ENCODE measurements at regions not wholly inside any gene's neighbourhood (a gene's known extent, or its start where the extent isn't known, plus 50 kb on each side); places are given as distances from the start of the nearest gene placed in this dataset.

DNA sequence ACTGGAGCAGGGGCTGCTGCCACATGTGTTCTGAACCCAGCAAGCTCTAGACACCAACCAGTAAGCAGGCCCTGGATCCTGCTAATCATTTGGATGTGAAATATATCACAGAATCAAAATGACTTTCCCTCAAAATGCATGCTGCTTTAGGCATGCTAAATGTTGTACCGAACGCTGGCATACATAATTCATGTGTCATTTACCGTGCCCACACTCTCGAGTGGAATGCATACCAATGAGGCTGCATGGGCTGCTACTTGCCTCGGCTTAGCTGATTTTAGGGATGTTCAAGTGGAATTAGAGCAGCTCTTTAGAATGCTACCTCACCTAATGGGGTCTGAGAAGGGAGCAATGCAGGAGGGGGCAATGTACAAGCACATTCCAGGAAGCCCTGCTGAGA, 509.6 kb upstream of the RAB6C start:
- CTCF ChIA-PET (ENCODE audit: low intra/inter-chr PET ratio), result no interaction called here
- H3K79me2 ChIP-seq (ENCODE audit: control insufficient read depth, insufficient read depth, low read length), result no peaks in the 10 kb centered on the region
- H4K20me1 ChIP-seq (replicated peaks; ENCODE audit: control insufficient read depth, insufficient read depth, low read length), result no peaks in the 10 kb centered on the region
- ATAC-seq, result no peak
- intact Hi-C loops (cut with micrococcal nuclease), result no loop called here
- no peak overlapping the region for H2AFZ ChIP-seq (ENCODE audit: low read depth, low read length)
- in situ Hi-C loops (cut with MboI), result no loop called here
- no peak overlapping the region for H3K27ac ChIP-seq (ENCODE audit: extremely low read depth, low read depth, low read length)
- H3K9me3 ChIP-seq (replicated peaks; ENCODE audit: control insufficient read depth, insufficient read depth, low read depth, low read length), result no peaks in the 10 kb centered on the region
- 0% methylated on average over 5 of the region's 5 CpGs for WGBS (ENCODE audit: insufficient coverage, low coverage, missing lambda C conversion rate)
- no peak overlapping the region for H3K4me3 ChIP-seq
- no peaks in the 10 kb centered on the region for H3K9me1 ChIP-seq (ENCODE audit: control insufficient read depth, insufficient read depth, low read length)
- POLR2A ChIA-PET, result no interaction called here
- TF ChIP-seq ZNF274 (IDR thresholded peaks at IDR 0.05; ENCODE audit: borderline replicate concordance, low read depth, low read length) (no peak), ZNF146 (CRISPR knock-in tag; IDR thresholded peaks at IDR 0.05; ENCODE audit: unreplicated experiment) (no peak)
- no peaks in the 10 kb centered on the region for H3K36me3 ChIP-seq (ENCODE audit: control insufficient read depth, insufficient read depth, low read length)
- no peak for DNase-seq (ENCODE audit: extremely low read depth in 1 of 4, low spot score in 3 of 4)
- no peak overlapping the region for H3K4me2 ChIP-seq (ENCODE audit: insufficient read depth, low read length)
- FAIRE-seq, result no peak
- no peak overlapping the region for H3K9ac ChIP-seq (ENCODE audit: insufficient read depth in 1 of 2, low read depth in 2 of 2, low read length in 2 of 2)
- H3K27me3 ChIP-seq (ENCODE audit: control insufficient read depth in 2 of 2, insufficient read depth in 2 of 2, low read length in 2 of 2), result no peaks in the 10 kb centered on the region; a peak in 1 of 5 replicates
- BruUV-seq (replicated peaks), result no TSS peak
- no peaks in the 10 kb centered on the region for H3K4me1 ChIP-seq (replicated peaks in 1 of 2; ENCODE audit: control insufficient read depth in 2 of 2, insufficient read depth in 2 of 2, low read length in 2 of 2)

DNA sequence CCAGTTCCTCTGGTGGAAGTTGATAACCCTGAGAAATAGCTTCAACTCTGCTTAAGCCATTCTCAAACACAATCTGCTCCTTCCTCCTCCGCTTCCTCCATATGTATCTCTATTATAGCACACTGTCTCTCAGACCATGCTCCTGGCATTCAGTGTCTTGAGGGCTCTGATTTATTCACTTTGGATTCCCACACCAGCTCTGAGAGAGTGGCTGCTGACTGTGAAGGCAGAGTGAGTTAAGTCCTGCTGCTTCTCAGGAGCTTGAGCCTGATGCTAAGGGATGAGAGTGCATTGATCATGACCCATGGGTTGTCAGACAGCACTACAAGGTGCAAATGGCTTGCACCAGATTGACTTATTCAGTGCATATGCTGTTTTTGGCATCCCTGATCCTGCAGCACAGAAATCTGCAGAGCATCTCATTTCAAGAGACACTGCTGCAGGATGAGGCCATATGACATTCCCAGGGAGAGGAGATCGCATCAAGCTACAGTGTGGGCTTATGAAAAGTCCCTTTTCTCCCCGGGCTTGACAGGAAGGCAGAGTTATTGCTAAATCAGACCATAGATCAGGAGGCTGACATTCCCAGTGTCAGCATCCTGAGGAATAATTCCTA, 500.5 kb upstream of the RAB6C start:
- DNase-seq (ENCODE audit: extremely low read depth in 1 of 4, low spot score in 3 of 4) (no peak), FAIRE-seq (no peak), ATAC-seq (no peak)
- TF ChIP-seq NFATC3 (IDR thresholded peaks at IDR 0.05) (no peak), SRSF1 (IDR thresholded peaks at IDR 0.05; ENCODE audit: low read depth, low read length) (no peak), ZNF174 (CRISPR knock-in tag; IDR thresholded peaks at IDR 0.05) (no peak), PCBP2 (IDR thresholded peaks at IDR 0.05; ENCODE audit: low read depth, low read length, poor library complexity, severe bottlenecking) (no peak), U2AF1 (optimal IDR thresholded peaks at IDR 0.05; ENCODE audit: low read depth, low read length) (no peak), HDAC6 (IDR thresholded peaks at IDR 0.05; ENCODE audit: low read depth, low read length) (no peak), ZNF707 (CRISPR knock-in tag; conservative IDR thresholded peaks at IDR 0.05) (no peak), ZNF274 (IDR thresholded peaks at IDR 0.05; ENCODE audit: borderline replicate concordance, low read depth, low read length) (no peak), HDAC8 (tag; IDR thresholded peaks at IDR 0.05) (no peak)
- TF ChIP-seq, protein P1, sequence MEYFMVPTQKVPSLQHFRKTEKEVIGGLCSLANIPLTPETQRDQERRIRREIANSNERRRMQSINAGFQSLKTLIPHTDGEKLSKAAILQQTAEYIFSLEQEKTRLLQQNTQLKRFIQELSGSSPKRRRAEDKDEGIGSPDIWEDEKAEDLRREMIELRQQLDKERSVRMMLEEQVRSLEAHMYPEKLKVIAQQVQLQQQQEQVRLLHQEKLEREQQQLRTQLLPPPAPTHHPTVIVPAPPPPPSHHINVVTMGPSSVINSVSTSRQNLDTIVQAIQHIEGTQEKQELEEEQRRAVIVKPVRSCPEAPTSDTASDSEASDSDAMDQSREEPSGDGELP (CRISPR knock-in tag; IDR thresholded peaks at IDR 0.05; ENCODE audit: borderline replicate concordance), result no peak
- TF ChIP-seq, protein P2, sequence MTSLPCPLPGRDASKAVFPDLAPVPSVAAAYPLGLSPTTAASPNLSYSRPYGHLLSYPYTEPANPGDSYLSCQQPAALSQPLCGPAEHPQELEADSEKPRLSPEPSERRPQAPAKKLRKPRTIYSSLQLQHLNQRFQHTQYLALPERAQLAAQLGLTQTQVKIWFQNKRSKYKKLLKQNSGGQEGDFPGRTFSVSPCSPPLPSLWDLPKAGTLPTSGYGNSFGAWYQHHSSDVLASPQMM (CRISPR knock-in tag; IDR thresholded peaks at IDR 0.05), result no peak
- H3K36me3 ChIP-seq (ENCODE audit: control insufficient read depth, insufficient read depth, low read length), result no peaks in the 10 kb centered on the region
- no peak overlapping the region for H3K4me3 ChIP-seq
- no peaks in the 10 kb centered on the region for H3K79me2 ChIP-seq (ENCODE audit: control insufficient read depth, insufficient read depth, low read length)
- CTCF ChIA-PET (ENCODE audit: low intra/inter-chr PET ratio), result no interaction called here
- intact Hi-C loops (cut with micrococcal nuclease), result no loop called here
- no TSS peak for BruUV-seq (replicated peaks)
- POLR2A ChIA-PET, result no interaction called here
- H3K4me1 ChIP-seq (replicated peaks in 1 of 2; ENCODE audit: control insufficient read depth in 2 of 2, insufficient read depth in 2 of 2, low read length in 2 of 2), result no peaks in the 10 kb centered on the region
- no peak overlapping the region for H2AFZ ChIP-seq (ENCODE audit: low read depth, low read length)
- peaks cover 0 to 3% of the 10 kb centered on the region in 2 experiments; a peak in 1 of 5 replicates for H3K27me3 ChIP-seq (ENCODE audit: control insufficient read depth in 2 of 2, insufficient read depth in 2 of 2, low read length in 2 of 2)
- in situ Hi-C loops (cut with MboI), result no loop called here
- WGBS (ENCODE audit: insufficient coverage, low coverage, missing lambda C conversion rate), result 0% methylated on average over 3 of the region's 3 CpGs
- no peaks in the 10 kb centered on the region for H4K20me1 ChIP-seq (replicated peaks; ENCODE audit: control insufficient read depth, insufficient read depth, low read length)
- no peak overlapping the region for H3K4me2 ChIP-seq (ENCODE audit: insufficient read depth, low read length)
- no peaks in the 10 kb centered on the region for H3K9me1 ChIP-seq (ENCODE audit: control insufficient read depth, insufficient read depth, low read length)
- H3K9me3 ChIP-seq (replicated peaks; ENCODE audit: control insufficient read depth, insufficient read depth, low read depth, low read length), result no peaks in the 10 kb centered on the region
- no peak overlapping the region for H3K27ac ChIP-seq (ENCODE audit: extremely low read depth, low read depth, low read length)
- H3K9ac ChIP-seq (ENCODE audit: insufficient read depth in 1 of 2, low read depth in 2 of 2, low read length in 2 of 2), result no peak overlapping the region
